ENCODE measurements at regions not wholly inside any gene's neighbourhood (a gene's known extent, or its start where the extent isn't known, plus 50 kb on each side); places are given as distances from the start of the nearest gene placed in this dataset.

- Histone ChIP-seq H3K9ac (ENCODE audit: low read depth, low read length, poor library complexity, severe bottlenecking) (no peak overlapping the region), H3K4me1 (ENCODE audit: insufficient read depth, low read length, poor library complexity, severe bottlenecking) (peaks cover 3% of the 10 kb centered on the region), H3K79me2 (ENCODE audit: insufficient read depth, low read length) (no peaks in the 10 kb centered on the region), H2AFZ (ENCODE audit: low read length) (no peak overlapping the region), H3K36me3 (ENCODE audit: insufficient read depth, low read length) (no peaks in the 10 kb centered on the region), H3K4me3 (ENCODE audit: low read length, poor library complexity, severe bottlenecking) (no peak overlapping the region), H3K4me2 (ENCODE audit: low read depth, low read length, poor library complexity, severe bottlenecking) (no peak overlapping the region), H3F3A (ENCODE audit: low read depth) (no peaks in the 10 kb centered on the region), H3K9me2 (replicated peaks; ENCODE audit: low read depth, low read length) (no peaks in the 10 kb centered on the region), H3K27me3 (ENCODE audit: insufficient read depth, low read length, poor library complexity, severe bottlenecking) (no peaks in the 10 kb centered on the region), H3K9me3 (ENCODE audit: insufficient read depth, low read depth, low read length) (no peaks in the 10 kb centered on the region), H4K20me1 (ENCODE audit: insufficient read depth, low read length, poor library complexity, severe bottlenecking) (no peaks in the 10 kb centered on the region)
- no peak for TF ChIP-seq EZH2phosphoT487 (IDR thresholded peaks at IDR 0.05; ENCODE audit: borderline replicate concordance)
- no peak for TF ChIP-seq CTCF (conservative IDR thresholded peaks at IDR 0.05; ENCODE audit: low read length)
These were observed 258.4 kb upstream of the CACNA2D1 start for GRCh38 chr7:82701949-82702348.

GRCh38 chr7:82700741-82701140 lies 257.2 kb upstream of the CACNA2D1 start:
- H4K20me1 ChIP-seq (ENCODE audit: insufficient read depth, low read length, poor library complexity, severe bottlenecking), result no peaks in the 10 kb centered on the region
- H3K27me3 ChIP-seq (ENCODE audit: insufficient read depth, low read length, poor library complexity, severe bottlenecking), result no peaks in the 10 kb centered on the region
- no peak overlapping the region for H3K4me2 ChIP-seq (ENCODE audit: low read depth, low read length, poor library complexity, severe bottlenecking)
- H3K79me2 ChIP-seq (ENCODE audit: insufficient read depth, low read length), result no peaks in the 10 kb centered on the region
- H3F3A ChIP-seq (ENCODE audit: low read depth), result no peaks in the 10 kb centered on the region
- H3K36me3 ChIP-seq (ENCODE audit: insufficient read depth, low read length), result no peaks in the 10 kb centered on the region
- no peak overlapping the region; the same call in 1 of the 2 replicates for H2AFZ ChIP-seq (ENCODE audit: low read length)
- no peaks in the 10 kb centered on the region for H3K9me3 ChIP-seq (ENCODE audit: insufficient read depth, low read depth, low read length)
- no peak overlapping the region for H3K4me3 ChIP-seq (ENCODE audit: low read length, poor library complexity, severe bottlenecking)
- H3K9ac ChIP-seq (ENCODE audit: low read depth, low read length, poor library complexity, severe bottlenecking), result no peak overlapping the region
- TF ChIP-seq EZH2phosphoT487 (IDR thresholded peaks at IDR 0.05; ENCODE audit: borderline replicate concordance) (no peak), CTCF (conservative IDR thresholded peaks at IDR 0.05; ENCODE audit: low read length) (no peak)
- no peaks in the 10 kb centered on the region for H3K9me2 ChIP-seq (replicated peaks; ENCODE audit: low read depth, low read length)
- H3K4me1 ChIP-seq (ENCODE audit: insufficient read depth, low read length, poor library complexity, severe bottlenecking), result peaks cover under 1% of the 10 kb centered on the region

- no peaks in the 10 kb centered on the region for H4K20me1 ChIP-seq (ENCODE audit: insufficient read depth, low read length, poor library complexity, severe bottlenecking)
- no peaks in the 10 kb centered on the region for H3K9me3 ChIP-seq (ENCODE audit: insufficient read depth, low read depth, low read length)
- H3K9ac ChIP-seq (ENCODE audit: low read depth, low read length, poor library complexity, severe bottlenecking), result no peak overlapping the region
- TF ChIP-seq CTCF (conservative IDR thresholded peaks at IDR 0.05; ENCODE audit: low read length) (no peak), EZH2phosphoT487 (IDR thresholded peaks at IDR 0.05; ENCODE audit: borderline replicate concordance) (no peak)
- H3F3A ChIP-seq (ENCODE audit: low read depth), result no peaks in the 10 kb centered on the region
- no peaks in the 10 kb centered on the region for H3K9me2 ChIP-seq (replicated peaks; ENCODE audit: low read depth, low read length)
- no peak overlapping the region for H3K4me2 ChIP-seq (ENCODE audit: low read depth, low read length, poor library complexity, severe bottlenecking)
- H3K36me3 ChIP-seq (ENCODE audit: insufficient read depth, low read length), result no peaks in the 10 kb centered on the region
- H2AFZ ChIP-seq (ENCODE audit: low read length), result no peak overlapping the region
- H3K4me1 ChIP-seq (ENCODE audit: insufficient read depth, low read length, poor library complexity, severe bottlenecking), result no peaks in the 10 kb centered on the region
- H3K27me3 ChIP-seq (ENCODE audit: insufficient read depth, low read length, poor library complexity, severe bottlenecking), result no peaks in the 10 kb centered on the region
- no peaks in the 10 kb centered on the region for H3K79me2 ChIP-seq (ENCODE audit: insufficient read depth, low read length)
- H3K4me3 ChIP-seq (ENCODE audit: low read length, poor library complexity, severe bottlenecking), result no peak overlapping the region
These were observed 256.2 kb upstream of the CACNA2D1 start for GRCh38 chr7:82699773-82700186.
